NCI-H748 (cell line): ENCODE measurements at regions not wholly inside any gene's neighbourhood (a gene's known extent, or its start where the extent isn't known, plus 50 kb on each side); places are given as distances from the start of the nearest gene placed in this dataset.
"Not testable (repeated sequence)": the region's sequence is repeated elsewhere in the genome, so short reads cannot be mapped to it uniquely, and the experiment has no call there.

ENCODE experiments used
- DNase-seq: peaks from one replicate; lab custom pipeline; 2025; ENCODE audit not compliant: unreplicated experiment; lab: John Stamatoyannopoulos, UW

GRCh38 chr5:62240494-62240893 is 65.5 kb upstream of the KIF2A start:
- DNase-seq, result not testable (repeated sequence)

- DNase-seq, result not testable (repeated sequence)
Observed at GRCh38 chr5:62242000-62242399, 64.0 kb upstream of the KIF2A start.

- not testable (repeated sequence) for DNase-seq
Observed at GRCh38 chr5:62243046-62243445, 63.0 kb upstream of the KIF2A start.

GRCh38 chr5:62248192-62248591 is 57.8 kb upstream of the KIF2A start:
- not testable (repeated sequence) for DNase-seq

- DNase-seq, result not testable (repeated sequence)
Observed at GRCh38 chr5:62250085-62250484, 55.9 kb upstream of the KIF2A start.

GRCh38 chr5:62250919-62251318 is 55.1 kb upstream of the KIF2A start:
- not testable (repeated sequence) for DNase-seq

- DNase-seq, result not testable (repeated sequence)
Observed at GRCh38 chr5:62252519-62252918, 53.5 kb upstream of the KIF2A start.

- DNase-seq, result not testable (repeated sequence)
Observed at GRCh38 chr5:62255551-62255950, 50.5 kb upstream of the KIF2A start.

GRCh38 chr5:62256161-62257019 is 49.6 kb upstream of the KIF2A start:
- peak; percentile 9 for DNase-seq
